ENCODE measurements at regions not wholly inside any gene's neighbourhood (a gene's known extent, or its start where the extent isn't known, plus 50 kb on each side); places are given as distances from the start of the nearest gene placed in this dataset.

DNA sequence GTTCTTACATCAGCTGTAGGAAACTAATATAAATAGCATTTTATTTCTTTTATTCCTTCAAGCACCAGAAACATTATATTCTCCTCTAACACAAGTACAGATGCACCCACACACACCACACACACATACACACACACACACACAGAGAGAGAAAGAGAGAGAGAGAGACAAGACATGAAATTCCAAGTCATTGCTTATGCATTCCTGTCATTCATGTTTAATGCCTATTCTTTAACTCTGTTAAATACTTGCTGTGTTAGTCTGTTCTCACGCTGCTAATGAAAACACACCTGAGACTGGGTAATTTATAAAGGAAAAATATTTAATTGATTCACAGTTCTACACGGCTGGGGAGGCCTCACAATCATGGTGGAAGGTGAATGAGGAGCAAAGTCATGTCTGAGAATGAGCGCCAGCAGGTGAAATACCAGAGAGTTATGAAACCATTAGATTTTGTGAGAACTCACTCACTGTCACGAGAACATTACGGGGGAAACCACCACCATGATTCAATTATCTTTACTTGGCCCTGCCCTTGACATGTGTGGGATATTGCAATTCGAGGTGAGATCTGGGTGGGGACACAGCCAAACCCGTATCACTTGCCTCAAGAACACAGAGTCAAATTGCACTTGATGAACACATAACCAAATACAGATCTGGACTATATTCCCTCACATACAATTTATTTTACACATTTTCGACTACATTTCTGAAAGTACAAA lies 1058.1 kb upstream of the TMPRSS15 start:
- Histone ChIP-seq H3K36me3 (no peaks in the 10 kb centered on the region), H3K27me3 (no peaks in the 10 kb centered on the region), H3K4me1 (no peaks in the 10 kb centered on the region), H3K27ac (no peak overlapping the region), H3K9me3 (no peaks in the 10 kb centered on the region), H3K4me3 (no peak overlapping the region)
- ATAC-seq (ENCODE audit: low FRiP score in 2 of 2) (no peak), DNase-seq (no peak)
- 73 to 81% methylated on average over 8 of the region's 8 CpGs for WGBS, 2 donors
- TF ChIP-seq POLR2AphosphoS5 (IDR thresholded peaks at IDR 0.05): no peak
- TF ChIP-seq, protein P1, sequence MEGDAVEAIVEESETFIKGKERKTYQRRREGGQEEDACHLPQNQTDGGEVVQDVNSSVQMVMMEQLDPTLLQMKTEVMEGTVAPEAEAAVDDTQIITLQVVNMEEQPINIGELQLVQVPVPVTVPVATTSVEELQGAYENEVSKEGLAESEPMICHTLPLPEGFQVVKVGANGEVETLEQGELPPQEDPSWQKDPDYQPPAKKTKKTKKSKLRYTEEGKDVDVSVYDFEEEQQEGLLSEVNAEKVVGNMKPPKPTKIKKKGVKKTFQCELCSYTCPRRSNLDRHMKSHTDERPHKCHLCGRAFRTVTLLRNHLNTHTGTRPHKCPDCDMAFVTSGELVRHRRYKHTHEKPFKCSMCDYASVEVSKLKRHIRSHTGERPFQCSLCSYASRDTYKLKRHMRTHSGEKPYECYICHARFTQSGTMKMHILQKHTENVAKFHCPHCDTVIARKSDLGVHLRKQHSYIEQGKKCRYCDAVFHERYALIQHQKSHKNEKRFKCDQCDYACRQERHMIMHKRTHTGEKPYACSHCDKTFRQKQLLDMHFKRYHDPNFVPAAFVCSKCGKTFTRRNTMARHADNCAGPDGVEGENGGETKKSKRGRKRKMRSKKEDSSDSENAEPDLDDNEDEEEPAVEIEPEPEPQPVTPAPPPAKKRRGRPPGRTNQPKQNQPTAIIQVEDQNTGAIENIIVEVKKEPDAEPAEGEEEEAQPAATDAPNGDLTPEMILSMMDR (IDR thresholded peaks at IDR 0.05): no peak
- TF ChIP-seq EP300 (IDR thresholded peaks at IDR 0.05): no peak
- TF ChIP-seq POLR2A (IDR thresholded peaks at IDR 0.05): no peak

DNA sequence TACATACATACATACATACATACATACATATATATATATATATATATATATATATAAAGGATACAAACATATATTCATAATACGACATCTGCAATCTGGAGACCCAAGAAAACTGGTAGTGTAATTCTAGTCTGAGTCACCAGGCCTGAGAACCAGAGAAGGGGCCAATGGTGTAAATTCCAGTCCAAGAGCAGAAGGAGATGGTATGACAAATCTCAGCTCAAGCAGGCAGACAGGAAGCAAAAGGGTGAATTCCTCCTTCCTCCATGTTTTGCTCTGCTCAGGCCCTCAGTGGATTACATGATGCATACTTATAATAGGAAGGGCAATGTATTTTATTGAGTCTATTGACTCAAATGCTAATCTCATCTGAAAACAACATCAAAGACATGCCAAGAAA lies 1060.4 kb upstream of the TMPRSS15 start:
- Histone ChIP-seq H3K4me1 (no peaks in the 10 kb centered on the region), H3K27ac (no peak overlapping the region), H3K9me3 (no peaks in the 10 kb centered on the region), H3K36me3 (no peaks in the 10 kb centered on the region), H3K27me3 (no peaks in the 10 kb centered on the region), H3K4me3 (no peak overlapping the region)
- TF ChIP-seq EP300 (IDR thresholded peaks at IDR 0.05) (no peak), POLR2A (IDR thresholded peaks at IDR 0.05) (no peak), POLR2AphosphoS5 (IDR thresholded peaks at IDR 0.05) (no peak)
- TF ChIP-seq, protein P1 (IDR thresholded peaks at IDR 0.05): no peak
- DNase-seq (no peak), ATAC-seq (ENCODE audit: low FRiP score in 2 of 2) (no peak)
- WGBS, 2 donors: 89 to 100% methylated on average over 1 of the region's 1 CpG

DNA sequence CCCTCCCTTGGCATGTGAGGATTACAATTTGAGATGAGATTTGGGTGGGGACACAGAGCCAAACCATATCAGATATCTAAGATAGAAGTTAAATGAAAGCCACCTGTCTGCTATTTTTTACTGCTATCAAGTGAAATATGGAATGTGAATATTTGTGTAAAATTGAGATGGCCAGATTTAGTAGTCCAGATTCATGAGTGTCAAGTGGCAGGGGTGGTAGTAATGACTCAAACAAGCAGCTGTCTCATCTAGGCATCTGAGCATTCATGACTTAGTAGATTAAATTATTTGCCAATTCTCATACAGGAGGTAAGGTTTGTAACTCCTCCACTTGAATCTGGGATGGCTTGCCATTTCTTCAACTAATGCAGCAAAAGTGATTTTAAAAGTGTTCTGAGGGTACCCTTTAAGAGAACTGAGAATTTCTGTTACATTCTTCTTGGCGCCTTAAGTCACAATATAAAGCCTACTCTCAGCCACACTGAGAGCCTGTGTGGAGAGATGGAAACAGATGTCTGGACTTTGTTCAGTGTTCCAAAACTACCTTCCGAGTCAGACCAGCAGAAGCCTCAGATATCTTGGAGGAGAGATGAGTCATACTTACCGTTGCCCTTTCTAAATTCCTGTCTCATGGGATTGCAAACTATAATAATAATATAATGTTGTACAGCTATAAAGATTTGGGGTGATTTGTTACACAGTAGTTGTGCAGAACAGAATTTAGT lies 1065.6 kb upstream of the TMPRSS15 start:
- TF ChIP-seq POLR2AphosphoS5 (IDR thresholded peaks at IDR 0.05): no peak
- TF ChIP-seq EP300 (IDR thresholded peaks at IDR 0.05): no peak
- TF ChIP-seq, protein P1 (IDR thresholded peaks at IDR 0.05): no peak
- TF ChIP-seq POLR2A (IDR thresholded peaks at IDR 0.05): no peak
- no peaks in the 10 kb centered on the region for H3K36me3 ChIP-seq
- DNase-seq: no peak
- H3K27me3 ChIP-seq: no peaks in the 10 kb centered on the region
- no peak overlapping the region for H3K4me3 ChIP-seq
- H3K4me1 ChIP-seq: no peaks in the 10 kb centered on the region
- ATAC-seq (ENCODE audit: low FRiP score in 2 of 2): no peak
- H3K27ac ChIP-seq: no peak overlapping the region
- WGBS, 2 donors: 90 to 96% methylated on average over 3 of the region's 3 CpGs
- H3K9me3 ChIP-seq: peaks cover 0 to 3% (median 0%) of the 10 kb centered on the region in 4 donors

DNA sequence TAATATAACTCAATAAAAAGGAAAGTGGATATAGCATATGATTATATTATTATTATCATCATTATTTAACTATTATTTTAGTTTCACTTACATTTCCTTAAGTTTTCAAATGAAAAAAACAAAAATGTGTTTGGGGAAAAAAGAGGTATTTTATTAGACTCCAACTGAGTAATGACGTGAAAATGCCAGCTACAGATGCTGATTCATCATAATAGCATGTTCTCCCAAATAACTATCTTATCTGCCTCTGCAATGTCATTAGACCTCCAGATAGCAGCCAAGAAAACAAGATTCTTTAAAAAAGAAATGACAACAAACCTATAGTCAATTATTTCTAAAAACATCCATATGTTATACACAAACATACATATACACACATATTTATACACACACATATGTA lies 1071.9 kb upstream of the TMPRSS15 start:
- WGBS, 2 donors: 76 to 89% methylated on average over 1 of the region's 1 CpG
- H3K9me3 ChIP-seq: peaks cover 0 to 3% (median 0%) of the 10 kb centered on the region in 4 donors
- ATAC-seq (ENCODE audit: low FRiP score in 2 of 2) (no peak), DNase-seq (no peak)
- no peaks in the 10 kb centered on the region for H3K27me3 ChIP-seq
- no peaks in the 10 kb centered on the region for H3K4me1 ChIP-seq
- H3K36me3 ChIP-seq: no peaks in the 10 kb centered on the region
- TF ChIP-seq POLR2AphosphoS5 (IDR thresholded peaks at IDR 0.05) (no peak), EP300 (IDR thresholded peaks at IDR 0.05) (no peak), POLR2A (IDR thresholded peaks at IDR 0.05) (no peak)
- TF ChIP-seq, protein P1 (IDR thresholded peaks at IDR 0.05): no peak
- H3K27ac ChIP-seq: no peak overlapping the region
- H3K4me3 ChIP-seq: no peak overlapping the region
